Left renal pelvis (tissue), 4 donors: ENCODE measurements at regions not wholly inside any gene's neighbourhood (a gene's known extent, or its start where the extent isn't known, plus 50 kb on each side); places are given as distances from the start of the nearest gene placed in this dataset.
"Not testable (repeated sequence)": the region's sequence is repeated elsewhere in the genome, so short reads cannot be mapped to it uniquely, and the experiment has no call there.

ENCODE experiments used
- DNase-seq, 4 donors: peaks; one replicate each; pipeline ENCODE4 v3.0.0-alpha.2; 2013; ENCODE audit warnings: low read depth in 4 of 4, low spot score in 3 of 4

DNA sequence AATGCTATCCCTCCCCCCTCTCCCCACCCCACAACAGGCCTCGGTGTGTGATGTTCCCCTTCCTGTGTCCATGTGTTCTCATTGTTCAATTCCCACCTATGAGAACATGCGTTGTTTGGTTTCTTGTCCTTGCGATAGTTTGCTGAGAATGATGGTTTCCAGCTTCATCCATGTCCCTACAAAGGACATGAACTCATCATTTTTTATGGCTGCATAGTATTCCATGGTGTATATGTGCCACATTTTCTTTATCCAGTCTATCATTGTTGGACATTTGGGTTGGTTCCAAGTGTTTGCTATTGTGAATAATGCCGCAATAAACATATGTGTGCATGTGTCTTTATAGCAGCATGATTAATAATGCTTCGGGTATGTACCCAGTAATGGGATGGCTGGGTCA lies 1156.1 kb downstream of the NAALADL2 start:
- DNase-seq = not testable (repeated sequence)

DNA sequence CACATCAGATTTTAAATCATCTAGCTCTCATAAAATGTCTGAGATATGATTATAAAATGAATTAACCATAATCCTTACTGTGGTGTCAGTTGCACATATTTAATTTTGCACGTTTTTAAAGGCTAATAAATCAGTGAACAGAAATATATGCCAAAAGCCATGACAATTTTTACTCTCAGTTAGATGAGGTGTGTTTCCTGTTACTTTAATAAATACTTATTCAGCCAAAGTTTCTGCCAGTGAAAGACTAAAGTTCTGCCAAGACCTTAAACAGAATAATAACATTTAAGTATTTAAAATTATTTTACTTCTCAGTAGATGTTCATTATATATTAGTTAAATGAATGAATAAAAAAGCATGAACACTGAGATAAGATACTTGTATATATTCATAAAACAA lies 1150.1 kb downstream of the NAALADL2 start:
- DNase-seq = no peak

DNA sequence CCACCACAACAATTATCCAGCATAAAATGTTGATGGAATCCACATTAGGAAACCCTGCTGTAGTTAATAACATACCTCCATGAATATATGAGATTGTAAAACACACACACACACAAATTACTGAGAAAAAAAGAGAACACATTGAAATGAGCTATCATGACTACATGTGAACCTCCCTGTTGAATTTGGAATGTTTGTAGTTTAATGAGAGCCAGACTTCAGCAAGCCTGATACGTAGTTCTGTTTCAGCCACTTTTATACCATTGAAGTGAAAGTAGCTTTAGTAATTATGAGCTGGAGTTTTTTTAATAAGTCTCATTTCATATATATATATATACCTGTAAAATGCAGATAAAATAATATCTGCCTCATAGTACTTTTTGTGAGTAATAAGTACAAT lies 1146.4 kb downstream of the NAALADL2 start:
- no peak for DNase-seq

DNA sequence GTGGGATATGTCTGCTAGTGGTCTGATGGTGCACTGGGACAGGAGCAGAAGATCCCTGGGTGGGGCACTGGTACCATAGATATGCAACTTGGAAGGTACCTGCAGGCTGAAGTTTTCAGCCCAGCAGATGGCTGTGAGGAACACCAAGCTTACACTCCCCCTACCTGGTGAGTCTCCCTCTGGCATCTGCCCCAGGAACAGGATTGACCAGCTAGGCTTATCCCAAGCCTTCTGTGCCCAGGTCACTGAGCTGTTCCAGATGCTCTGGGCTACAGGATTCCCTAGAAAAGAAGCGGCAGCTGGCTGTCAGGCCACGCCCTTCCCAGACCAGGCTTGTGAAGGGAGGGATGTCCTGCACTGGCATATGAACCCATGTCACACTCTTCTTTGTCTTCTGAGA lies 1130.0 kb downstream of the NAALADL2 start:
- no peak for DNase-seq

DNA sequence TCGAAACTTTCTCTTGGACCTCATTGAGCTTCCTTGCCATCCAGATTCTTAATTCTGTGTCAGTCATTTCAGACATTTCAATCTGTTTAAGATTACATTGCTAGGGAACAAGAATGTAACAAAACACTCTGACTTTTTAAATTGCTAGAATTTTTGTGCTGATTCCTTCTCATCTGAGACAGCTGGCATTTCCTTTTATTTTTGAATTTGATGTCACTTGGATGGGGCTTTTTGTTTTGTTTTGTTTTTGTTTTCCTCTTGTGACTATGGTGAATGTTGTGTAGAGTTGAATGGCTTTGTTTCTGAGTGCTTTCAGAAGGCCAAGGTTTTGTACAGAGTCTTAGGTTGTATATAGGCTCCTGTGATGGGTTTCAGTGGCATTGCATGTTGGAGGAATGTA lies 1129.3 kb downstream of the NAALADL2 start:
- DNase-seq = no peak

DNA sequence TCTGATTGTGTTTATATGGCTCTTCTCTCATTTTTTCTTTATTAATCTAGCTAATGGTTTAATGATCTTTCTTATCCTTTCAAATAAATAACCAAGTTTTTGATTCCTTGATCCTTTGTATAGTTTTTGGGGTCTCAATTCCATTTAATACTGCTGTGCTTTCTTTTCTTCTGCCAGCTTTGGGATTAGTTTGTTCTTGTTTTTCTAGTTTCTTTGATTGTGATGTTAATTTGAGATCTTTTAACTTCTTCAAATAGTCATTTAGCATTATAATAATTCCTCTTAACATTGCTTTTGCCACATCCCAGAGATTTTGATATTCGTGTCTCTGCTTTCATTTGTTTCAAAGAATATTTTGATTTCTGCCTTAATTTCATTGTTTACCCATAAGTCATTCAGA lies 1126.6 kb downstream of the NAALADL2 start:
- DNase-seq = no peak

DNA sequence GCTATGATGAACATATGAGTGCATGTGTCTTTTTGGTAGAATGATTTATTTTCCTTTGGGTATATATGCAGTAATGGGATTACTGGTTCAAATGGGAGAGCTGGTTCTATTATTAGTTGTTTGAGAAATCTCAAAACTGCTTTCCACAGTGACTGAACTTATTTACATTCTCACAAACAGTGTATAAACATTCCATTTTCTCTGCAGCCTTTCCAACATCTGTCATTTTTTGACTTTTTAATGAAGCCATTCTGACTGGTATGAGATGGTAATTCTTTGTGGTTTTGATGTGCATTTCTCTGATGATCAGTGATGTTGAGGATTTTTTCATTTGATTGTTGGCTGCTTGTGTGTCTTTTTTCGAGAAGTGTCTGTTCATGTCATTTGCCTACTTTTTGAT lies 1124.2 kb downstream of the NAALADL2 start:
- DNase-seq = no peak

DNA sequence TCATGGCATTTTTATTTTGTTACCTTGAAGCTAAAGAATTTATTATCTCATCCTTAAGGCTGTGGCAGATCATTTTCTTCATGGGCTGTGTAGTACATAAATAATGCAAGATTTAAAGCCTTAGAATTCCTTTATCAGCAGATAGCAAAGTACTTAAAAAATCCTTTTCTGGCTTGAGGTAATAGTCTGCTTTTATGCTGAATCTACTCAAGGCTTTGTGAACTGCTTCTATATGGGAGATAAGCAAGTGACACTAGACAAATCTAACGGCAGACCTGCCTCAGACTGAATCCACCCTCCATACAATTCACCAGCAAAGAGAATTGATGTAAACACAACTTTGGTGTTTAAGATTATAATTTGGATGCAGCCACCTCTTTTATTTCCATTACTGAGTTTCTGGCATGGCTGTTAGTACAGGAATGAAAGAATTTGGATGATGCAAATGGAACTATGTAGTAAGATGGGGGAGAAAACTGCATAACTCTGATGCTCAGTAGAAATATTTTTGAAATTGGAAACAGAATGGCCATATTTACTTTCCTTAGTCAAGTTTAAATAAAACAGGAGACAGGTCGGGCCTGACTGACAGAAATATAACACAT lies 1121.5 kb downstream of the NAALADL2 start:
- DNase-seq = no peak

DNA sequence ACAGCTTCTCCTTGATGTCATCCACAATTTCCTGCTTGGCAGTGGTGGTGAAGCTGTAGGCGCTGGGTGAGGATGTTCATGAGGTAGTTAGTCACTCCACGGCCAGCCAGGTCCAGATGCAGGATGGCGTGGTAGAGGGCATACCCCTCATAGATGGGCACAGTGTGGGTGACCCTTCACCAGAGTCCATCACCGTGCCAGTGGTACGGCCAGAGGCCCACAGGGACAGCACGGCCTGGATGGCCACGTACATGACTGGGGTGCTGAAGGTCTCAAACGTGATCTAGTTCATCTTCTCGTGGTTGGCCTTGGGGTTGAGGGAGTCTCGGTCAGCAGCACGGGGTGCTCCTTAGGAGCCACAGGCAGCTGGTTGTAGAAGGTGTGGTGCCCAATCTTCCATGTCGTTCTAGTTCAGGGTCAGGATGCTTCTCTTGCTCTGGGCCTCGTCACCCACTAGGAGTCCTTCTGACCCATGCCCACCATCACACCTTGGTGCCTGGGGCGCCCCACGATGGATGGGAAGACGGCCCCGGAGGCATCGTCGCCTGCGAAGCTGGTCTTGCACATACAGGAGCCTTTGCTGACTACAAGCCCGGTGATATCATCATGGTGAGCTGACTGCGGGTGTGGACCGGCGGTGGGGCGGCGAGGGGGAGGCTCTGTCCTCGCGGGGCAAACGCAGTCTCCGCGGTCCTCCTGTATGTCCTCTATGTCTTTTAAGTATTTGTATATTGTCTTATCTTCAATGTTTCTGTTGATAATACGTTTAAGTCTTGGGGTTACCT lies 1119.0 kb downstream of the NAALADL2 start:
- DNase-seq = no peak

DNA sequence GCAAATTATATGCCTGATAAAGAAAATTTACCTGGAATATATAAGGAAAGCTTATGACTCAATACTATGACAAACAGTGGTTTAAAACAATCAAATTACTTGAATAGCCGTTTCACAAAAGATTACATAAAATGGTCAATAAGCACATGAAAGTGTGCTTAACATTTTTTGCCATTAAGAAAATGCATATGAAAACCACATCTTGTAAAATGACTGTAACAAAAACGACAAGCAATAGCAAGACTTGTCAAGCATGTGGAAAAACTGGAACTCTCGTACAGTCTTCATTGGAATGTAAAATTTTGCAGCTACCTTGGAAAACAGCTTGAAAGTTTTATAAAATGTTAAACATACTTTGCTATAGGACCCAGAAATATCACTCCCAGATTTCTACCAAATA lies 1110.3 kb downstream of the NAALADL2 start:
- DNase-seq = no peak

DNA sequence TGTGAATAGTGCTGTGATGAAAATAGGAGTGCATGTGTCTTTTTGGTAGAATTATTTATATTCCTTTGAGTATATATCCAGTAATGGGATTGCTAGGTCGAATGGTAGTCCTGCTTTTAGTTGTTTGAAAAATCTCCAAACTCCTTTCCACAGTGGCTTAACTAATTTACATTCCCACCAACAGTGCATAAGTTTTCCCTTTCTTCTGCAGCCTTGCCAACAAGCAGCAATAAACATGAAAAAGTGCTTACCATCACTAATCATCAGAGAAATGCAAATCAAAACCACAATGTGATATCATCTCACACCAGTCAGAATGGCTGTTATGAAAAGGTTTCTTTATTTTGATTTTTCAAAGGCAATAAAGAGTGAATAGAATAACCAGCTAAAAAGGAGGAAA lies 1105.9 kb downstream of the NAALADL2 start:
- DNase-seq = no peak

DNA sequence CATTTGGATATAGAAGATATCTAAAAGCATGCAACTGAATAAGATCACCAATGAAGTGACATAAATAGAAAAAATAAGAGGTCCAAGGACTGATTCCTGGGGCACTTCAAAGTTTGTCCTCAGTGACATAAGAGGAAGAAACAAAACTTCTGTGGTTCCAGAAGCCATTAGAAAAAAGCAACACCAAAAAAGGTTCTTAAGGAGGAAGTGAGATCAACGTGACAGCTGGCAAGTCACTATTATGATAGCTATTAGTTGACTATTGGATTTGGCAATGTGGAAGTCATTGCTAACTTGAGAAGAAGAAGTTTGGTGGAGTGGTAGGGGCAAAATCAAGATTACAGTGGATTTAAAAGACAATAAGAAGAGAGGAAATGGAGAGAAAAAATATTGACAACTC lies 1098.3 kb downstream of the NAALADL2 start:
- DNase-seq = no peak

DNA sequence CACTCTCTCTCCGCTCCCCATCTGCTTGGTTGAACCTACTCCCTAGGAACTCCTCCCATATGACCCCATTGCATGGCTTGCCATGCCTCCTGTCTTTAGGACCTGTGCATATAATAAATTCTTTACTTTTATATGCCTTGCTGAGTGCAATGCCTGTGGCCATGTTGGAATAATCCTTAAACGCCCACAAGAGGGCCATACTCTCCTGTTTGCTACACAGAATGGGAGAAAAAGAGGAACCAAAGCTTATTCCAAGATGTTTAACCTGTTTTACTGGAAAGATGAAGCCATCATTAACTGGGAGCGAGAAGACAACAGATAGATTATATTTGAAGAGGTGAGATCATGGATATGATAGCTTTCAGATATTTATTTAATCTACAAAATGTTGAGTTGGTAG lies 1097.8 kb downstream of the NAALADL2 start:
- DNase-seq = no peak

DNA sequence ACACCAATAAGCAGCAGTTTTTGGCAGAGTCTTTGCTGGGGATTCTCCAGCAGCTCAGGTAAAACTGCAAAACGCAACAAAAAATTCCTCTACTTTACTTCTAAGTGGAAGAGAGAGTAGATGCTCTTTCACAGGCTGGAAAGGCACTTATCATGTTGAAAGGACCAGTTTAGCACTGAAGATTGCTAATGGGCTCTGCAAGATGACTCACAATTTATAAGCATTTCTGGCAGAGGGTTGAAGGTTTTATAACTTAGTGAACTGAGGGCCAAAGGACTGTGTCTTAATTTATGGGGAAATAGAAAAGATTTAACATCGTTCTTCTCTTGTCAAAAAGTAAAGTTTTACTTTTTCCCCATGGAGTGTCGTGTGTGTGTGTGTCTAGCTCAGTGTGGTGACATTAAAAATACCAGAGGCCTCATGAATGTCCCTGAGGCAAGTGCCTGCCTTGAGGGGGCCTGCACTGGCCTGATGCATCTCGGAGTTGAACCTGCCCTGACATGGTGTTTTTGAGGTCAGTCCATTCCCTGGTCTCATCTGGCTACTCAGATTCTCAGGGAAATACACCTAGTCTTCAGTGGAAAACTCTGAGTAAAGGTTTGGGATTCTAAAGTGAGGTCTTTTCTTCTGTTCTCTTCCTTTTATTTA lies 1092.0 kb downstream of the NAALADL2 start:
- DNase-seq = no peak

DNA sequence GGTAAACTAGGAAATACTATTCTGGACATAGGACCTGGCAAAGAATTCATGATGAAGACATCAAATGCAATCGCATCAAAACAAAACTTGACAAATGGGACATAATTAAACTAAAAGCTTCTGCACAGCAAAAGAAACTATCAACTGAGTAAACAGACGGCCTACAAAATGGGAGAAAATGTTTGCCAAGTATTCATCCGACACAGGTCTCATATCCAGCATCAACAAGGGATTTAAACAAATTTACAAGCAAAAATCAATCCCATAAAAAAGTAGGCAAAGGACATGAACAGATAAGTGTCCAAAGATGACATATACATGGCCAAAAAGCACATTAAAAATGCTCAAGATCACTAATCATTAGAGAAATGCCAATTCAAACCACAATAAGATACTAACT lies 1088.9 kb downstream of the NAALADL2 start:
- no peak for DNase-seq

DNA sequence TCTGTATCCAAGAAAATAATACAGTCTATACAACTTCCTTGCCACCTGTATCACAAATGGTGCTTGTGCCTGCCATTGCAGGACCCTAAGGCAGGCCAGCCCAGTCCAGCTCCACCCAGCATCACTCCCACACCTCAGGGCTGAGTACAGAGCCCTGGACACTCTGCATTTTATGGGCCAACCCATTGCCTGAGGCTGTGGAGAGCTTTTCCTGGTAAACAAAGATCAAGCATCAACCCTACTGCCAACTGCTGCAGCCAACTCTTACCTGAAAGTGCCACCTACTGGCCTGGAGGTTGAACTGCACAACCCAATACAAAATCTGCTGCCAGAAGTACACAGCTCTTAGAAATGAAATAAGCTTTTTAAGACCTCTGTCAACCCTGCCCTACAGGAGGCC lies 1082.2 kb downstream of the NAALADL2 start:
- no peak for DNase-seq

DNA sequence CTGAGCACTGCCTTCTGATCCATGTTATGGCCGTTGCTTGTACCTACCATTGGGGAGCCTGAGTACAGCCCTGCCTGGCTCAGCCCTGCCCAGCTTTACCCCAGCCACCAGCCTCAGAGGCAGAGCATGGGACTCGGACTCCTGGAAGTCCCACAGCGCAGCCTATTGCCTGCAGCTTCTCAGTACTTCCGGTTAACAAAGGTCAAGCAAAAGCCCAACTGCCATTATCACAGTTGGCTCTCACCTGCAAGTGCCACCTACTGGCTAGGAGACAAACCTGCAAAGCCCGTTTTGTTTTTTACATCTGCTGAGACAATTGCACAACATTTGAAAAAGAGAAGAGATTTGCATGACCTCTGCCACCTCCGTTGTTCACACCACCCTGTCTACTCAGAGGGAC lies 1081.7 kb downstream of the NAALADL2 start:
- DNase-seq = no peak

DNA sequence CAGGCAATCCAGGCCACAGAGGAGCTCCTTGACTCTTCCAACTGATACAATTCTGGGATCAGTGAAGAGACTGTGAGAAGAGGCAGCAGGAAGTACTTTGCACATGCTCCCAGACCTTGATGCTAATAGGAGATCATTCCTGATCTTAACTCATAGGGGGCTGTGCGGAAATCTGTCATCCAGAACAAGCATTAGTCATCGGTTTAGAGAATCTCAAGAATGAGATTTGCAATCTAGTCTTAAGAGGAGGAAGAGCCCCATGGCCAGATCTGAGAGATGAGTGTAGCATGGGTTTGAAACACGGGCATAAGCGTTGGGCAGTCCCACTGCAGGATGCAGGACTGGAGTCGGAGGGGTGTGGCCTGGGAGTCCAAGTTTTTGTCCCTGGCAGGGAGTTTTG lies 1081.1 kb downstream of the NAALADL2 start:
- DNase-seq = no peak

DNA sequence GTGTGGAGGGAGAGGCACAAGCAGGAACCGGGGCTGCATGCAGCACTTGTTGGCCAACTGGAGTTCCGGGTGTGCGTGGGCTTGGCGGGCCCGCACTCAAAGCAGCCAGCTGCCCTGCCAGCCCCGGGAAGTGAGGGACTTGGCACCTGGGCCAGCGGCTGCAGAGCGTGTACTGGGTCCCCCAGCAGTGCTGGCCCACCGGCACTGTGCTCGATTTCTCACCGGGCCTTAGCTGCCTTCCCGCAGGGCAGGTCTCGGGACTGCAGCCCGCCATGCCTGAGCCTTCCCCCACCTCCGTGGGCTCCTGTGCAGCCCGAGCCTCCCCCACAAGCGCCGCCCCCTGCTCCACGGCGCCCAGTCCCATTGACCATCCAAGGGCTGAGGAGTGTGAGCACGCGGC lies 1078.2 kb downstream of the NAALADL2 start:
- DNase-seq = not testable (repeated sequence)

DNA sequence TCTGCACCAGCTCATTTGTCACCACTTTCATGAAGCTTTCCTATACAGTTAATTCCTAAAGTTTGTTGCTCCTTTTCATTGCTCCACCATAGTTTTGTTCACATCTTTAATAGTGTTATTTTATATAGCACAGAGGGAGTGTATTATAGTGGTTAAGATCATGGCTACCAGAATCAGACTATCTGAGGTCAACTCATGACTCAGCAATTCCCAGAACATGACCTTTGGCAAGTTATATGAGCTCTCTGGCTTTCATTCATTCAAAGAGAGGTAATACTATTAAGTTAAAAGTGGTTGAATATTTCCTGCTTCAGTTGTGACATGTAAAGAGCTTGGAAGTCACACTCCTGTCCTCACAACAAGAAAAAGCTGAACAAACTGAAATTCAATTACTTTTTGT lies 1073.5 kb downstream of the NAALADL2 start:
- DNase-seq = no peak

DNA sequence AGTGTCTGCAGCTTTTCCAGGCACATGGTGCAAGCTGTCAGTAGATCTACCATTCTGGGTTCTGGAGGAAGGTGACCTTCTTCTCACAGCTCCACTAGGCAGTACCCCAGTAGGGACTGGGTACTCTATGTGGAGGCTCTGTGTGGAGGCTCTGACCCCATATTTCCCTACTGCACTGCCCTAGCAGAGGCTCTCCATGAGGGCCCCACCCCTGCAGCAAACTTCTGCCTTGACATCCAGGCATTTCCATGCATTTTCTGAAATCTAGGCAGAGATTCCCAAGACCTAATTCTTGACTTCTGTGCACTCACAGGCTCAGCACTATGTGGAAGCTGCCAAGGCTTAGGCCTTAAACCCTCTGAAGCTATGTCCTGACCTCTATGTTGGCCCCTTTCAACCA lies 1060.0 kb downstream of the NAALADL2 start:
- DNase-seq = no peak
